ES-I3 (cell line): ENCODE measurements at regions not wholly inside any gene's neighbourhood (a gene's known extent, or its start where the extent isn't known, plus 50 kb on each side); places are given as distances from the start of the nearest gene placed in this dataset.

Experiments
- H3K36me3 ChIP-seq: 2 replicates; pipeline ENCODE4 v1.6.1; 2013; ENCODE audit warnings: mild to moderate bottlenecking, low read length, control low read depth, moderate library complexity; ENCODE audit not compliant: insufficient read depth
- H3K4me1 ChIP-seq: 2 replicates; pipeline ENCODE4 v1.6.1; 2013; ENCODE audit warnings: mild to moderate bottlenecking, control low read depth, low read length; ENCODE audit not compliant: insufficient read depth
- H3K9ac ChIP-seq: 2 replicates; pipeline ENCODE4 v1.6.1; 2013; ENCODE audit warnings: low read depth, mild to moderate bottlenecking, low read length, moderate library complexity
- H3K9me3 ChIP-seq: 2 replicates; pipeline ENCODE4 v1.6.1; 2013; ENCODE audit warnings: mild to moderate bottlenecking, low read length, moderate library complexity; ENCODE audit not compliant: control insufficient read depth, insufficient read depth

- Histone ChIP-seq H3K9me3 (no peaks in the 10 kb centered on the region), H3K4me1 (no peaks in the 10 kb centered on the region; the same call in 1 of the 2 replicates), H3K36me3 (no peaks in the 10 kb centered on the region), H3K9ac (no peak overlapping the region)
Measured at GRCh38 chr5:167243463-167243862, 1048.0 kb upstream of the WWC1 start.

- Histone ChIP-seq H3K4me1 (no peaks in the 10 kb centered on the region; the same call in 1 of the 2 replicates), H3K9me3 (no peaks in the 10 kb centered on the region), H3K36me3 (no peaks in the 10 kb centered on the region), H3K9ac (no peak overlapping the region)
Measured at GRCh38 chr5:167244583-167244982, 1046.9 kb upstream of the WWC1 start.

DNA sequence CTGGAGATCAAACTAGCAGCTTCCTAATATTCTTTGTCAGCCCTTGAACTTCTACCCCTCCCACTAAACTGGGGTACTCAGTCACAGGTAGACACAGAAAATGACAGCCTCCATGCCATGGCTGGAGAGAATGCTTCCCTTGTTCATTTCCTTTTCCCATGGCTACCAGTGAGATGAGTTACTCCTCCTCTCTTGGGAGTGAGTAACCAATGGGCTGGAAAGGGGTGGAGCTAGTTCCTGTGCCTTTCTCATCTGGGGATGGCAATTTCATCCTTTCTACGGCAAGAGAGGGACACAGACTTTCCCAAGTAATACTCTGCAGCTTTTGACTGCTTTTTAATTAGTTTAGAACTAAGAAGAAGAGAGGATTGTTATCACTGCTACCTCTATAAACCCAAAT is 1045.6 kb upstream of the WWC1 start:
- Histone ChIP-seq H3K9me3 (no peaks in the 10 kb centered on the region), H3K4me1 (no peaks in the 10 kb centered on the region; the same call in 1 of the 2 replicates), H3K9ac (no peak overlapping the region), H3K36me3 (no peaks in the 10 kb centered on the region)

GRCh38 chr5:167247816-167248215 is 1043.6 kb upstream of the WWC1 start:
- Histone ChIP-seq H3K9me3 (no peaks in the 10 kb centered on the region), H3K36me3 (no peaks in the 10 kb centered on the region), H3K9ac (no peak overlapping the region), H3K4me1 (no peaks in the 10 kb centered on the region; the same call in 1 of the 2 replicates)

GRCh38 chr5:167248257-167248656 is 1043.2 kb upstream of the WWC1 start:
- H3K36me3 ChIP-seq: no peaks in the 10 kb centered on the region
- H3K9ac ChIP-seq: no peak overlapping the region
- no peaks in the 10 kb centered on the region; the same call in 1 of the 2 replicates for H3K4me1 ChIP-seq
- no peaks in the 10 kb centered on the region for H3K9me3 ChIP-seq

DNA sequence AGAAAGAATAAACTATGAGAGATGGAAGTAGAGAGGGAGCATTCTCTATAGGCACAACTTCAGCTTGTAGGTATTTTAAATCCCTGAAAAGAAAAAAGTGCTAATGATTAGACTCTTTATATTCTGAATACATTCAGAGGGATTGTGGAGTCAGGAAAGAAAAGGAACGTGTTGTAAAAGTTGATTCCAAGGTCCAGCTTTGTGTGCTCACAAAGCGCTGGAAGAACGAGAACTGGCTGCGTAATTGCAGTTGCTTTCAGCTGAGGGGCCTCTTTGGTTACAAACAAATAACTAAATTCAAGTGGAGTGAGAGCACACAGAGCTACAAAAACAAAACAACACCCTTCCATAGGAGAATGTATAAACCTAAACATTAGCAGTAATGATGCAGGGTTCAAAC is 1040.4 kb upstream of the WWC1 start:
- Histone ChIP-seq H3K9ac (no peak overlapping the region), H3K9me3 (no peaks in the 10 kb centered on the region), H3K36me3 (no peaks in the 10 kb centered on the region), H3K4me1 (peaks cover 3% of the 10 kb centered on the region)

- H3K4me1 ChIP-seq: peaks cover 3% of the 10 kb centered on the region; the same call in 1 of the 2 replicates
Measured at GRCh38 chr5:167254132-167254531, 1037.3 kb upstream of the WWC1 start.

DNA sequence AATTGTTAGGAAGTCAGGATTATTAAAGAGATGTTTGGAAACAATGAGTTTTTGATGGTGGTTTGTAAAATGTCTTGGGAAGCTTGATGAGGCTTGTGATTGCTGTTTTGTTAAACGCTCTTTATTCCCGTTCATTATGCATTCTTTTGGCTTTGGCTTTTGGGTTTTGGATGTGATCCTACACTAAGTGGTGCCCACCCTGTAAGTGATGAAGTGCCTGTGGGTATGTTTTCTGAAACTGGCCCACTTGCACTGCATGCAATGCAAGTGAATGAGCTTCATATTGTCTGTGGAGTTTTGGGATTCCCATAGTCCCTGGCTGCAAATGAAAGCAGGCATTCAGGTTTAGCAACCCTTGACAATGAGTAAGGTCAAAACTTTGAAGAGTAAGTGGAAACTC is 1035.5 kb upstream of the WWC1 start:
- Histone ChIP-seq H3K9ac (no peak overlapping the region), H3K36me3 (no peaks in the 10 kb centered on the region), H3K4me1 (peaks cover 3% of the 10 kb centered on the region; the same call in 1 of the 2 replicates), H3K9me3 (no peaks in the 10 kb centered on the region)

More at GRCh38 chr5:167254132-167254531, 1037.3 kb upstream of the WWC1 start:
- Histone ChIP-seq H3K36me3 (no peaks in the 10 kb centered on the region), H3K9me3 (no peaks in the 10 kb centered on the region), H3K9ac (no peak overlapping the region)

GRCh38 chr5:167259806-167260205 is 1031.6 kb upstream of the WWC1 start:
- Histone ChIP-seq H3K36me3 (no peaks in the 10 kb centered on the region), H3K9me3 (no peaks in the 10 kb centered on the region), H3K4me1 (no peaks in the 10 kb centered on the region), H3K9ac (no peak overlapping the region)

DNA sequence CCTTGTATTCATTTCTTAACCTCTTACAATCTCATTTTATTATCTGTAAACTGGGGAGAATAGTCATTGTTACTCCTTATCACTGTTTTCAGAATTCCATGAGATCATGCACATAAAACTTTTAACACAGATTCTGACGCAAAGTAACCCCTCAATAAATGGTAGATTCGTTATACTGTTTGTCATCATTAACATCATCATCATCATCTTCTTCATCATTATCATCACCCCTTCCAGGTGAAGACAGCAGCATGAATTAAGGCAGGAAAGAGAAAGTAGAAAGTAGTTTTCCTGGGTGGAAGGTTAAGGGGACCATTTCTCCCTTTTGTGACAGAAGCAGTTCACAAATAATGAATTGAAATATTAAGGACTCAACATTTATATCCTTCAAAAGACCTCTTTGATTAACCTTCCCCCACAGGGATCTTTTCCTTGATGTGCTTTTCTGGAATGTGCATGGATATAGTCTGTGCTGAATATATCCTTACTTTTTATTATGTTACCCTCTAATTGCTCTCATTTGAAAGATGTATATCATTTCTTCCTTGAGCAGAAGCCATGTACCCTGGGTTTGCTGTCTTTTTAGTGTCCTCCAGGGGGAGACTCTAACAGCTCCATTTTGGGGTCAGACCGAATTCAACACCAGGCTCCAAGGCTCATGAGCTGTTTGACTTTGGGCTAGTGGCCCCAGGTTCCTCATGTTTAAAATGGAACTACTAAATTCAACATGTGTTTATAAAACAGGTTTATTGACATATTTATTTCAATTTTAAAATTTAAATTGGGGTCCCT is 1029.9 kb upstream of the WWC1 start:
- Histone ChIP-seq H3K9ac (no peak overlapping the region), H3K36me3 (no peaks in the 10 kb centered on the region), H3K4me1 (no peaks in the 10 kb centered on the region), H3K9me3 (no peaks in the 10 kb centered on the region)

- peaks cover 1% of the 10 kb centered on the region; the same call in 1 of the 2 replicates for H3K4me1 ChIP-seq
- H3K9ac ChIP-seq: no peak overlapping the region
- no peaks in the 10 kb centered on the region for H3K36me3 ChIP-seq
- no peaks in the 10 kb centered on the region for H3K9me3 ChIP-seq
Measured at GRCh38 chr5:167263185-167263584, 1028.3 kb upstream of the WWC1 start.

DNA sequence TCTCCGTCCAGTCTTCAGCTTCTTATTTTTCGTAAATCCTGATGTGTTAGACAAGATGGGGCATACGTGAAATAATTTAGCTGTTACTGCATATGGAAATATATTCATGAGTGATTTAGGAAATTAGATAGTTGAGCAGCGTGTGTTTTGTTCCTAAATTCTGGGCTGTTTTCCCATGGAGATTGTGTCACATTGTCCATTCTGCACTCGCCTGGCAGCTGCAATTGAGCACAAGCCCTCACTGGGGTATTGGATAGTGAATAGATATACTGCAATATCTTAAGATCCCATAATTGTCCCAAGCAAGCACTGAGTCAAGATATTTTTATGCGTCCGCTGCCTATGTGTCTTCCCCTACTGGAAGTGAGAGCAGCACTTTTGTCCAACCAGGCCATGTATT is 1027.1 kb upstream of the WWC1 start:
- peaks cover 13% of the 10 kb centered on the region for H3K4me1 ChIP-seq
- no peaks in the 10 kb centered on the region for H3K36me3 ChIP-seq
- no peaks in the 10 kb centered on the region for H3K9me3 ChIP-seq
- no peak overlapping the region for H3K9ac ChIP-seq

DNA sequence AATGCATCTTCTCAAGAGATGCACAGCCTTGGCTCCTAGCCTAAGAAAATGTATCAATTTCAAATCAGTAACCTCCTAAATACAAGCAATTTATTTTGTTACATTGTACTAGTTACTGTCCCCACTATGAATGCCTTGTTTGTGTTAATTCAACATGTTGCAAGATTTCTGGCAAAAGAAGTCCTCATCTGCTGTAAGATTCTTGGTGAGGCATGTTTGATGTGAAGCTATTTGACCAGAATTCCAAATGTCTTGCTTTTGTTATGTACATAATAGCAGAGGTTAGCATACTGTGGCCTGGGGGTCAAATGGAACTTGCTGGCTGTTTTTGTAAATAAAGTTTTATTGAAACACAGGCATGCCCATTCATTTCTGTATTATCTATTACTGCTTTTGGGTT is 1023.1 kb upstream of the WWC1 start:
- H3K9ac ChIP-seq: no peak overlapping the region
- peaks cover 19% of the 10 kb centered on the region for H3K4me1 ChIP-seq
- H3K36me3 ChIP-seq: no peaks in the 10 kb centered on the region
- H3K9me3 ChIP-seq: no peaks in the 10 kb centered on the region

GRCh38 chr5:167269146-167269545 is 1022.3 kb upstream of the WWC1 start:
- H3K9ac ChIP-seq: no peak overlapping the region

GRCh38 chr5:167271081-167271480 is 1020.4 kb upstream of the WWC1 start:
- H3K9me3 ChIP-seq: no peaks in the 10 kb centered on the region
- H3K4me1 ChIP-seq: peaks cover 19% of the 10 kb centered on the region
- no peak overlapping the region for H3K9ac ChIP-seq
- no peaks in the 10 kb centered on the region for H3K36me3 ChIP-seq

More at GRCh38 chr5:167269146-167269545, 1022.3 kb upstream of the WWC1 start:
- Histone ChIP-seq H3K9me3 (no peaks in the 10 kb centered on the region), H3K4me1 (peaks cover 19% of the 10 kb centered on the region), H3K36me3 (no peaks in the 10 kb centered on the region)
